B cell (primary cell): ENCODE measurements at regions not wholly inside any gene's neighbourhood (a gene's known extent, or its start where the extent isn't known, plus 50 kb on each side); places are given as distances from the start of the nearest gene placed in this dataset.

ENCODE experiments used
- ATAC-seq: fragments of 200-7000 bp; cut with Tn5 transposase; one replicate; pipeline ENCODE4 v1.10.0; 2021; ENCODE audit warnings: low read depth, mild to moderate bottlenecking, moderate number of reproducible peaks, moderate library complexity
- CTCF ChIA-PET: fragments of 350-600 bp; sonication (Branson Sonifier 250); formaldehyde crosslinking; loops from one replicate; lab custom pipeline; 2021; ENCODE audit warnings: antibody characterized with exemption, inconsistent platforms; lab: Charles Lee
- POLR2A ChIA-PET: fragments of 350-600 bp; sonication (Branson Sonifier 250); formaldehyde crosslinking; loops from one replicate; lab custom pipeline; 2021; ENCODE audit warnings: antibody characterized with exemption; lab: Charles Lee
- DNase-seq: peaks from one replicate; pipeline ENCODE4 v3.0.0; 2013
- H2AFZ ChIP-seq: 2 replicates; pipeline ENCODE4 v1.6.1; 2012; ENCODE audit warnings: mild to moderate bottlenecking, low read depth, low read length; ENCODE audit not compliant: insufficient read depth, poor library complexity, severe bottlenecking
- H3K27ac ChIP-seq, 2 donors: 1 replicate in 1 of 2; 2 replicates in 1 of 2; pipeline ENCODE4 v1.5.1; 2012 to 2013; ENCODE audit warnings: low read length in 2 of 2, mild to moderate bottlenecking in 2 of 2, moderate library complexity in 1 of 2
- H3K27me3 ChIP-seq, 4 experiments: fragments of 200-600 bp in 1 of 4; sonication (generic) in 1 of 4; replicated peaks in 1 of 4; 1 replicate in 2 of 4; 2 replicates in 2 of 4; pipeline versions ENCODE4 v1.6.1 to v1.7.0; 2013 to 2016; ENCODE audit warnings: low read length in 3 of 4, mild to moderate bottlenecking in 2 of 4, mixed read lengths in 1 of 4, moderate library complexity in 1 of 4; ENCODE audit not compliant: insufficient read depth in 4 of 4, control insufficient read depth in 3 of 4; ENCODE audit errors: control extremely low read depth in 1 of 4
- H3K36me3 ChIP-seq, 2 experiments: replicated peaks in 1 of 2; 1 replicate in 1 of 2; 2 replicates in 1 of 2; pipeline versions ENCODE4 v1.6.1 to v1.7.1; 2013; ENCODE audit warnings: low read length in 1 of 2; ENCODE audit not compliant: insufficient read depth in 2 of 2, control insufficient read depth in 1 of 2; ENCODE audit errors: control extremely low read depth in 1 of 2, extremely low read depth in 1 of 2
- H3K4me1 ChIP-seq, 2 donors: fragments of 200-600 bp in 1 of 2; sonication (generic) in 1 of 2; 1 replicate in 1 of 2; 2 replicates in 1 of 2; pipeline versions ENCODE4 v1.5.1 to v1.6.1; 2013 to 2017; ENCODE audit warnings: low read length in 2 of 2; ENCODE audit not compliant: control insufficient read depth in 2 of 2, insufficient read depth in 2 of 2
- H3K4me2 ChIP-seq: replicated peaks from 2 replicates; pipeline ENCODE3; 2012; ENCODE audit warnings: mild to moderate bottlenecking, low read depth, low read length; ENCODE audit not compliant: poor library complexity, severe bottlenecking
- H3K4me3 ChIP-seq, 5 experiments: fragments of 200-600 bp in 1 of 5; sonication (generic) in 1 of 5; 1 replicate in 3 of 5; 2 replicates in 2 of 5; pipeline versions ENCODE4 v1.5.1 to v1.7.0; 2011 to 2016; ENCODE audit warnings: low read length in 4 of 5, mild to moderate bottlenecking in 4 of 5, low read depth in 2 of 5, control low read depth in 1 of 5, moderate library complexity in 1 of 5; ENCODE audit not compliant: insufficient read depth in 1 of 5; ENCODE audit errors: control extremely low read depth in 1 of 5, extremely low read depth in 1 of 5
- H3K79me2 ChIP-seq: fragments of 200-600 bp; sonication (generic); one replicate; pipeline ENCODE4 v1.6.0; 2016; ENCODE audit warnings: low read length; ENCODE audit not compliant: control insufficient read depth, insufficient read depth
- H3K9ac ChIP-seq: fragments of 200-600 bp; sonication (generic); 2 replicates; pipeline ENCODE4 v1.6.1; 2017; ENCODE audit warnings: mild to moderate bottlenecking, low read length, moderate library complexity
- H3K9me3 ChIP-seq, 3 donors: one replicate each; pipeline versions ENCODE4 v1.6.1 to v1.7.1; 2013; ENCODE audit warnings: low read length in 2 of 3; ENCODE audit not compliant: control insufficient read depth in 2 of 3, insufficient read depth in 1 of 3; ENCODE audit errors: control extremely low read depth in 1 of 3
- H4K20me1 ChIP-seq: 2 replicates; pipeline ENCODE4 v1.6.0; 2012; ENCODE audit warnings: mild to moderate bottlenecking, low read length; ENCODE audit not compliant: insufficient read depth, control insufficient read depth, poor library complexity, severe bottlenecking
- H3K27ac Mint-ChIP-seq: one replicate; pipeline ENCODE4 v1.8.0; 2021; ENCODE audit warnings: mixed read lengths
- H3K27me3 Mint-ChIP-seq: one replicate; pipeline ENCODE4 v1.8.0; 2021; ENCODE audit warnings: mixed read lengths
- H3K4me1 Mint-ChIP-seq: one replicate; pipeline ENCODE4 v1.8.0; 2021; ENCODE audit warnings: mixed read lengths
- H3K4me3 Mint-ChIP-seq: one replicate; pipeline ENCODE4 v1.8.0; 2021; ENCODE audit warnings: mixed read lengths
- H3K9me3 Mint-ChIP-seq: one replicate; pipeline ENCODE4 v1.8.0; 2022; ENCODE audit warnings: mixed read lengths; ENCODE audit not compliant: insufficient read depth
- CTCF ChIP-seq: fragments of 200-600 bp; IDR thresholded peaks from one replicate; pipeline ENCODE4 v1.8.0; 2022; ENCODE audit warnings: antibody characterized with exemption, mild to moderate bottlenecking
- EZH2 ChIP-seq: IDR thresholded peaks from 2 replicates; pipeline ENCODE4 v1.6.1; 2012; ENCODE audit warnings: borderline replicate concordance, low read depth, mild to moderate bottlenecking, moderate library complexity, low read length; ENCODE audit not compliant: insufficient read depth, poor library complexity, severe bottlenecking
- WGBS: methylation state at CpG from one replicate; pipeline ENCODE4 v1.1.5; 2013; ENCODE audit warnings: missing lambda C conversion rate; ENCODE audit not compliant: insufficient coverage; 5-methylcytosine and 5-hydroxymethylcytosine counted together
- intact Hi-C: fragments of 100-400 bp; cut with micrococcal nuclease; formaldehyde crosslinking; loops from one replicate; pipeline ENCODE4 v1.10.0; 2022

- POLR2A ChIA-PET = no interaction called here
- H3K9me3 Mint-ChIP-seq = no peaks in the 10 kb centered on the region
- no CpG with 5 or more reads among the region's 1 CpG for WGBS
- ATAC-seq (no peak), DNase-seq (no peak)
- no peaks in the 10 kb centered on the region for H4K20me1 ChIP-seq
- no peak overlapping the region for H3K9ac ChIP-seq
- H3K27ac ChIP-seq = no peak overlapping the region
- no peaks in the 10 kb centered on the region for H3K4me1 Mint-ChIP-seq
- no peak overlapping the region for H2AFZ ChIP-seq
- H3K36me3 ChIP-seq = no peaks in the 10 kb centered on the region
- H3K4me1 ChIP-seq = no peaks in the 10 kb centered on the region
- no peak overlapping the region for H3K4me3 Mint-ChIP-seq
- CTCF ChIA-PET = no interaction called here
- H3K4me3 ChIP-seq = no peak overlapping the region
- no peak overlapping the region for H3K4me2 ChIP-seq
- no peaks in the 10 kb centered on the region for H3K79me2 ChIP-seq
- H3K27ac Mint-ChIP-seq = no peak overlapping the region
- H3K27me3 Mint-ChIP-seq = no peaks in the 10 kb centered on the region
- H3K27me3 ChIP-seq = no peaks in the 10 kb centered on the region
- intact Hi-C loops = no loop called here
- TF ChIP-seq EZH2 (no peak), CTCF (no peak)
- no peaks in the 10 kb centered on the region for H3K9me3 ChIP-seq
These were observed 1906.6 kb upstream of the TENM3 start for GRCh38 chr4:180336494-180337090.

- DNase-seq = no peak
- no peaks in the 10 kb centered on the region for H3K79me2 ChIP-seq
- H3K4me2 ChIP-seq = no peak overlapping the region
- H3K9me3 ChIP-seq = no peaks in the 10 kb centered on the region
- ATAC-seq = no peak
- no peak for TF ChIP-seq EZH2
- TF ChIP-seq CTCF = no peak
- H3K27me3 ChIP-seq = no peaks in the 10 kb centered on the region
- no peak overlapping the region for H3K27ac ChIP-seq
- CTCF ChIA-PET = no interaction called here
- intact Hi-C loops = no loop called here
- Mint-ChIP-seq H3K27ac (no peak overlapping the region), H3K27me3 (no peaks in the 10 kb centered on the region), H3K9me3 (no peaks in the 10 kb centered on the region), H3K4me1 (no peaks in the 10 kb centered on the region), H3K4me3 (no peak overlapping the region)
- no peak overlapping the region for H2AFZ ChIP-seq
- H3K4me3 ChIP-seq = no peak overlapping the region
- H3K36me3 ChIP-seq = no peaks in the 10 kb centered on the region
- POLR2A ChIA-PET = no interaction called here
- WGBS = no CpG with 5 or more reads among the region's 5 CpGs
- no peak overlapping the region for H3K9ac ChIP-seq
- H4K20me1 ChIP-seq = no peaks in the 10 kb centered on the region
- no peaks in the 10 kb centered on the region for H3K4me1 ChIP-seq
These were observed 1901.3 kb upstream of the TENM3 start for GRCh38 chr4:180341926-180342325.
